ENCODE measurements at regions not wholly inside any gene's neighbourhood (a gene's known extent, or its start where the extent isn't known, plus 50 kb on each side); places are given as distances from the start of the nearest gene placed in this dataset.

GRCh38 chr12:91947459-91947858 is 198.2 kb downstream of the BTG1 start:
- H3K27me3 Mint-ChIP-seq: no peaks in the 10 kb centered on the region
- peaks cover 0 to 5% of the 10 kb centered on the region in 2 donors for H3K9me3 Mint-ChIP-seq
- peak overlapping the region; percentile 80 for H3K27ac Mint-ChIP-seq
- peaks cover 22 to 36% of the 10 kb centered on the region in 2 donors for H3K4me1 Mint-ChIP-seq
- H3K4me3 Mint-ChIP-seq: no peak overlapping the region
- H3K36me3 Mint-ChIP-seq: peaks cover 2 to 4% of the 10 kb centered on the region in 2 donors
- ATAC-seq (replicated peaks) (peak; percentile 94 to 95), DNase-seq (peak; percentile 52)

DNA sequence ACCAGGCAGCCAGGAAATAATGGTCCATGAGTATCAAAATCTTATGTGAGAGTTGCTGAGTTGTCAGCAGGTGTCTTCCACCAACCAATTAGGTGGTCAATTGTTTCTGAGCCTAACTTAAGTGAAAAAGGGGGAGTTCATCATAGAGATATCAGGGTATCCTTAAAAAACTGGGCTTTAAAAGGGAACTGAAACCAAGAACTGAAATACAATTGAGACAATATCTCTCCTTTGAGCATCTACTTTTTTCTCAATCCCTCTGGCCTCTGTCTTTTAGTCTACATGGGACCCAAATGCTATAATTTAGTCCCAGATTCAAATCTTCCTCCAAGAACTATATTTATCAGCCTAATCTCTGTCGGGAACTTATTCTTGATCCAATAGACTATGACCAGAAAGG is 201.0 kb downstream of the BTG1 start:
- ATAC-seq (replicated peaks): no peak
- Mint-ChIP-seq H3K4me3 (no peak overlapping the region), H3K27me3 (no peaks in the 10 kb centered on the region), H3K4me1 (peaks cover 33 to 47% of the 10 kb centered on the region in 2 donors), H3K27ac (no peak overlapping the region), H3K36me3 (peaks cover 3 to 9% of the 10 kb centered on the region in 2 donors), H3K9me3 (peaks cover 8 to 14% of the 10 kb centered on the region in 2 donors)
- no peak for DNase-seq

DNA sequence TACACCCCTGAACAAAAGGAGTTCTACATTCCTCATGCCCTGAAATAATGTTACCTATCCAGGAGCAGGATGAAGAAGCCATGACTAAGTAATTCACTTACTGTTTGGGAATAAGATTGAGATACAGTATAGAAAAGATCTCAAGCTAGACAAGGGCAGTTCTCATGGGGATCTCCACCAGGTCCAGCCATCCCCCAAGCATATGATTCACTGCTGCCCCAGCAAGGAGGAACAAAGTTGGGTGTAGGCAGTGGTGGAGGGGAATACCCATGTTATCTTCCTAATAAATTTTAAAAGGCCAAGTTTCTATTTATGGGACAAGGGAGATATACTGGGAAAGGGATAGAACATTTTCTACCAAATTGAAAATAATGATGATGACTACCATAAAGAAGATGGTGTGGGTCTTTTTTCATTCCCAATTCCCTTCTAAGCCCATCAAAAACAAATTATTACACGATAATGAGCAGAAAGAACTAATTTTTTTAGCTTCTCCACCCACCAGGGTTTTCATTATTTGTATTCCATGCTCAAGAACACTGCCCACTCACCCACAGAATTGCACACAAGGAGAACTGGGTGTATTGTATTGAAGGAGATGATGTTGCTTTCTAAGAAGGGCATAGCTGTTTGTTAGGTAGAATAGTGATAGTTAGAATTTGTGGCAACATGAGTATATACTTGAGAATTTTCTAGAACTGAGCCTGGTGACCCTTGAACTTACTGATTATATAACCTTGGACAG is 204.6 kb downstream of the BTG1 start:
- H3K27me3 Mint-ChIP-seq: no peaks in the 10 kb centered on the region
- H3K36me3 Mint-ChIP-seq: peaks cover 3 to 9% of the 10 kb centered on the region in 2 donors
- DNase-seq: peak; percentile 17
- peak overlapping the region; percentile 3 to 19 for H3K4me3 Mint-ChIP-seq
- H3K27ac Mint-ChIP-seq: peak overlapping the region; percentile 85
- peak; percentile 89 to 94 for ATAC-seq (replicated peaks)
- peaks cover 8 to 18% of the 10 kb centered on the region in 2 donors for H3K9me3 Mint-ChIP-seq
- H3K4me1 Mint-ChIP-seq: peaks cover 28 to 44% of the 10 kb centered on the region in 2 donors

DNA sequence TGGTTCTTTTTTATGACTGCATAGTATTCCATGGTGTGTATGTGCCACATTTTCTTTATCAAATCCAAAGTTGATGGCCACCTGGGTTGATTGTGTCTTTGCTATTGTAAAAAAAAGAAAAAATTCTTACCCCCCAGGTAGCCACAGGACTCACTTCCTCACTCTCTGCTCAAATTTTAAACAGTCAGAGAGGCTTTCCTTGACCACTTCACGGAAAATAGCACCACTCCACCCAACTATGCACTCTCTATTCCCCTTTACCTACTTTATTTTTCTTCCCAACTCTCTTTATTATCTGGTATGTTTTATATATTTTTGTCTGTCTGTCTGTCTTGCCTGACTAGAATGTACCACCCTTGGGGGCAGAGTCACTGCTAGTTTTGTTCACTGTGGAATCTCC is 205.3 kb downstream of the BTG1 start:
- H3K4me1 Mint-ChIP-seq: peaks cover 28 to 44% of the 10 kb centered on the region in 2 donors
- H3K4me3 Mint-ChIP-seq: peak overlapping the region; percentile 3 to 19
- H3K36me3 Mint-ChIP-seq: peaks cover 1 to 5% of the 10 kb centered on the region in 2 donors
- H3K27me3 Mint-ChIP-seq: no peaks in the 10 kb centered on the region
- ATAC-seq (replicated peaks) (peak; percentile 76 to 77), DNase-seq (no peak)
- H3K9me3 Mint-ChIP-seq: peaks cover 8 to 16% of the 10 kb centered on the region in 2 donors
- peak overlapping the region; percentile 85 for H3K27ac Mint-ChIP-seq

GRCh38 chr12:91937706-91938105 is 207.9 kb downstream of the BTG1 start:
- Mint-ChIP-seq H3K27ac (no peak overlapping the region), H3K9me3 (peaks cover 8 to 14% of the 10 kb centered on the region in 2 donors), H3K4me1 (peaks cover 20 to 30% of the 10 kb centered on the region in 2 donors), H3K4me3 (no peak overlapping the region), H3K27me3 (no peaks in the 10 kb centered on the region), H3K36me3 (peaks cover 1 to 5% of the 10 kb centered on the region in 2 donors)
- ATAC-seq (replicated peaks) (no peak), DNase-seq (no peak)

- H3K9me3 Mint-ChIP-seq: peaks cover 8 to 13% of the 10 kb centered on the region in 2 donors
- no peak for DNase-seq
- H3K4me3 Mint-ChIP-seq: no peak overlapping the region
- H3K36me3 Mint-ChIP-seq: peaks cover 1 to 5% of the 10 kb centered on the region in 2 donors
- H3K4me1 Mint-ChIP-seq: peaks cover 17 to 30% of the 10 kb centered on the region in 2 donors
- ATAC-seq (replicated peaks): no peak
- H3K27ac Mint-ChIP-seq: no peak overlapping the region
- no peaks in the 10 kb centered on the region for H3K27me3 Mint-ChIP-seq
Observed at GRCh38 chr12:91937009-91937408, 208.6 kb downstream of the BTG1 start.

GRCh38 chr12:91935296-91935695 is 210.3 kb downstream of the BTG1 start:
- H3K4me1 Mint-ChIP-seq: peaks cover 9 to 21% of the 10 kb centered on the region in 2 donors
- H3K36me3 Mint-ChIP-seq: peaks cover 1 to 5% of the 10 kb centered on the region in 2 donors
- ATAC-seq (replicated peaks) (no peak), DNase-seq (no peak)
- H3K27me3 Mint-ChIP-seq: no peaks in the 10 kb centered on the region
- no peak overlapping the region for H3K4me3 Mint-ChIP-seq
- peaks cover 4 to 10% of the 10 kb centered on the region in 2 donors for H3K9me3 Mint-ChIP-seq
- no peak overlapping the region for H3K27ac Mint-ChIP-seq

- Mint-ChIP-seq H3K36me3 (no peaks in the 10 kb centered on the region), H3K4me1 (no peaks in the 10 kb centered on the region), H3K9me3 (peaks cover 0 to 1% of the 10 kb centered on the region in 2 donors), H3K27ac (no peak overlapping the region), H3K27me3 (no peaks in the 10 kb centered on the region), H3K4me3 (no peak overlapping the region)
- no peak for ATAC-seq (replicated peaks)
- DNase-seq: no peak
Observed at GRCh38 chr12:91931111-91931510, 214.5 kb downstream of the BTG1 start.

DNA sequence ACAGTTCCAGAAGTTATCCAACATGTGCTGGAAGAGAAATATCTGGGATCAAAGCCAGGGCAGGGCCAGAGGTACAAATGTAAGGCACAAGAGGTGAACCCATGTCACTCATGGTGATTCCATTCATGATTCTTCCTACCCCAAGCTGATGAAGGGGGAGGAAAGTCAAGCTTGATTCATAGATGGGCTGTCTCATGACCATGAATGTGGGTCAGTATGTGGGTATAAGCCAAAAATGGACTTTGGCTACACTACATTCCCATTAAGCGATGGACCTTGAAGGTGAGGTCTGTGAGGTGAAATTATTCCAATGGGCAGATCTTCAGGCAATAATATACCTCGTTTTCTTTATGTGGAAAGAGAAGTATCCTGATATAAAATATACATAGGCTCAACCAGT is 217.1 kb downstream of the BTG1 start:
- ATAC-seq (replicated peaks) (no peak), DNase-seq (no peak)
- H3K4me3 Mint-ChIP-seq: no peak overlapping the region
- no peaks in the 10 kb centered on the region for H3K36me3 Mint-ChIP-seq
- H3K9me3 Mint-ChIP-seq: peaks cover 0 to 1% of the 10 kb centered on the region in 2 donors
- no peaks in the 10 kb centered on the region for H3K27me3 Mint-ChIP-seq
- no peak overlapping the region for H3K27ac Mint-ChIP-seq
- H3K4me1 Mint-ChIP-seq: no peaks in the 10 kb centered on the region

DNA sequence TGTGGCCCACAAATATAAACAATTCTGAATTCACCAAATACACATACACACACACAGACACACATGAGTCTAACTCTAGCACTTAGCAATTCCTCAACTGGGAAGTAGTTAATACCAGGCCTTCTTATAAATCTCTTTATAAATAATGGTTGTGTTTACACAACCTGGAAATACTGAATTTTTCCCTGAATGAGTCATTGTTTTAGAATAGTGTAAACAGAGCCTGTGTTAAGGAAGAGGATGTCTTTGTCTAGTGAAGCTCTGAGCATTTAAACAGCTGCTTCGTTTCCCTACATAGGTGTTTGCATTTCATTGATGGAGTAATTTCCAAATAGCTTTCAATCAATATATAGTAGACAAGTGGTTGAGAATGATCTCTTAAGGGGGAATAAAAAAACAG is 218.8 kb downstream of the BTG1 start:
- peaks cover 0 to 3% of the 10 kb centered on the region in 2 donors for H3K9me3 Mint-ChIP-seq
- no peak overlapping the region for H3K27ac Mint-ChIP-seq
- H3K27me3 Mint-ChIP-seq: peaks cover 0 to 3% of the 10 kb centered on the region in 2 donors
- peaks cover 0 to 2% of the 10 kb centered on the region in 2 donors for H3K4me1 Mint-ChIP-seq
- H3K36me3 Mint-ChIP-seq: no peaks in the 10 kb centered on the region
- no peak for DNase-seq
- ATAC-seq (replicated peaks): no peak
- H3K4me3 Mint-ChIP-seq: no peak overlapping the region

GRCh38 chr12:91924827-91925226 is 220.8 kb downstream of the BTG1 start:
- no peak for DNase-seq
- H3K9me3 Mint-ChIP-seq: peaks cover 0 to 3% of the 10 kb centered on the region in 2 donors
- peaks cover 0 to 3% of the 10 kb centered on the region in 2 donors for H3K27me3 Mint-ChIP-seq
- no peak for ATAC-seq (replicated peaks)
- no peak overlapping the region for H3K4me3 Mint-ChIP-seq
- H3K36me3 Mint-ChIP-seq: no peaks in the 10 kb centered on the region
- peaks cover 0 to 9% of the 10 kb centered on the region in 2 donors for H3K4me1 Mint-ChIP-seq
- H3K27ac Mint-ChIP-seq: no peak overlapping the region

GRCh38 chr12:91923864-91924263 is 221.8 kb downstream of the BTG1 start:
- no peak overlapping the region for H3K4me3 Mint-ChIP-seq
- no peak for DNase-seq
- peaks cover 0 to 9% of the 10 kb centered on the region in 2 donors for H3K4me1 Mint-ChIP-seq
- peaks cover 0 to 3% of the 10 kb centered on the region in 2 donors for H3K27me3 Mint-ChIP-seq
- no peaks in the 10 kb centered on the region for H3K36me3 Mint-ChIP-seq
- no peak for ATAC-seq (replicated peaks)
- peaks cover 0 to 2% of the 10 kb centered on the region in 2 donors for H3K9me3 Mint-ChIP-seq
- H3K27ac Mint-ChIP-seq: no peak overlapping the region

DNA sequence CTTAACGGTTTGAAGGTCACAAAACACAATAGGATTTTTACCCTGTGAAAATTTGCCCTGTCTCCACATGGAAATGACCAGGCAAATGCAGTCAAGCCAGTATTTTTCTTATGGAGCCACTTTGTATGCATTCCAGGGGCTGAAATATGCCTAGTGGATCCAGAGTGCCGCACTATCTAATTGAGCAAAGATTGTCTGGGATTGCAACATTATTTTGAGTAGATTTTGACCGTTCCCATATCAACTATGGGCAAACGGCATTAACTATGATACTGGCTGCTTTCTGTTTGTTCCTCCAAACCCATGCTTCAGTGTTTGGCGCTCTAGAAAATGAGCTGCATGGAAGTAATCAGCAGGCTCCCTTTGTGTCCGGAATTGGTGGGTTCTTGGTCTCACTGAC is 223.0 kb downstream of the BTG1 start:
- DNase-seq: no peak
- Mint-ChIP-seq H3K27ac (no peak overlapping the region), H3K9me3 (peaks cover 0 to 2% of the 10 kb centered on the region in 2 donors), H3K4me3 (no peak overlapping the region), H3K27me3 (peaks cover 0 to 7% of the 10 kb centered on the region in 2 donors), H3K4me1 (peaks cover 0 to 9% of the 10 kb centered on the region in 2 donors), H3K36me3 (no peaks in the 10 kb centered on the region)
- ATAC-seq (replicated peaks): no peak

DNA sequence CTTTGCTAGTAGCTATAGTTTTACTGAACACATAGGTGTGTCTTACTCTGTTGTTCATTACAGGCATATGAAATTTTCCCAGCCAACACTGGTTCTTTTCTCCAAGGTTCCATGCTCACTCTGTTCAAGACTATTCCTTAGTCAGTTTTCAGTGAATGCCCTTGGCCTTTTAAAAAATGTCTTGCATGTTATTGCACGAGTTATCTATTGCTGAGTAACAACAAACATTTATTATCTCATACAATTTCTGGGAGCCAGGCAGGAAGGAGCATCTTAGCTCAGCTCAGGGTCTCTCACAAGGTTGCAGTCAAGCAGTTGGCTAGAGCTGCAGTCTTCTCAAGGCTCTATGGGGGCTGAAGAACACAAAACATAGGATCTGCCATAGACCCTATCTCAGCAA is 223.5 kb downstream of the BTG1 start:
- ATAC-seq (replicated peaks) (no peak), DNase-seq (no peak)
- Mint-ChIP-seq H3K4me3 (no peak overlapping the region), H3K9me3 (peaks cover 0 to 2% of the 10 kb centered on the region in 2 donors), H3K4me1 (peaks cover 0 to 9% of the 10 kb centered on the region in 2 donors), H3K36me3 (no peaks in the 10 kb centered on the region), H3K27ac (no peak overlapping the region), H3K27me3 (peaks cover 0 to 7% of the 10 kb centered on the region in 2 donors)

GRCh38 chr12:91921555-91921954 is 224.1 kb downstream of the BTG1 start:
- peaks cover under 1 to 9% of the 10 kb centered on the region in 2 donors for H3K4me1 Mint-ChIP-seq
- H3K27ac Mint-ChIP-seq: no peak overlapping the region
- no peaks in the 10 kb centered on the region for H3K36me3 Mint-ChIP-seq
- peaks cover 0 to 3% of the 10 kb centered on the region in 2 donors for H3K9me3 Mint-ChIP-seq
- no peak for ATAC-seq (replicated peaks)
- peaks cover 0 to 7% of the 10 kb centered on the region in 2 donors for H3K27me3 Mint-ChIP-seq
- no peak for DNase-seq
- H3K4me3 Mint-ChIP-seq: no peak overlapping the region
